ENCODE measurements at regions not wholly inside any gene's neighbourhood (a gene's known extent, or its start where the extent isn't known, plus 50 kb on each side); places are given as distances from the start of the nearest gene placed in this dataset.
A peak's percentile ranks its signal among the peaks of the same experiment; 100 is the strongest.

- 92% methylated on average over 18 of the region's 18 CpGs; no CpG with 5 or more reads in 1 of the 2 experiments for WGBS, 2 experiments (ENCODE audit: extremely low coverage in 2 of 2, insufficient read length in 1 of 2)
- dilution Hi-C loops (cut with HindIII; ENCODE audit: low sequenced_read_pairs, unreplicated experiment), result no loop called here
- no TSS peak for BruUV-seq (replicated peaks)
Observed at GRCh38 chr22:25367756-25368155, 148.3 kb downstream of the CRYBB2 start.

More at GRCh38 chr22:25367756-25368155, 148.3 kb downstream of the CRYBB2 start:
- no peak overlapping the region for H3K27ac ChIP-seq (ENCODE audit: insufficient read depth, low read length)
- ATAC-seq (ENCODE audit: low read depth) (no peak), DNase-seq (no peak)
- peaks cover 11% of the 10 kb centered on the region; the same call in 1 of the 2 replicates for H3K9me1 ChIP-seq (ENCODE audit: insufficient read depth, low read length)
- H2AFZ ChIP-seq (replicated peaks; ENCODE audit: low read length, poor library complexity), result peak overlapping the region; percentile 44
- H3K9me3 ChIP-seq (ENCODE audit: control insufficient read depth, insufficient read depth, low read length), result no peaks in the 10 kb centered on the region
- peak overlapping the region; percentile 52 for H2AK9ac ChIP-seq (replicated peaks; ENCODE audit: low read depth, low read length, poor library complexity)
- no peak overlapping the region for H2BK15ac ChIP-seq (ENCODE audit: low read depth, low read length)
- H2BK20ac ChIP-seq (ENCODE audit: low read depth, low read length), result no peak overlapping the region
- in situ Hi-C loops (cut with MboI; ENCODE audit: low sequenced_read_pairs) (no loop called here), intact Hi-C loops (cut with micrococcal nuclease) (loop anchor here (2.0 kb wide), 1 partner anchor 35 kb away; no protein-coding TSS in a partner anchor)
- TF ChIP-seq CTCF (conservative IDR thresholded peaks at IDR 0.05; ENCODE audit: low read depth, low read length), result no peak
- TF ChIP-seq USF2 (IDR thresholded peaks at IDR 0.05; ENCODE audit: low read depth, low read length), result no peak
- TF ChIP-seq MXI1 (IDR thresholded peaks at IDR 0.05; ENCODE audit: borderline replicate concordance, low read depth, low read length), result no peak
- no peak for TF ChIP-seq ELK1 (IDR thresholded peaks at IDR 0.05; ENCODE audit: borderline replicate concordance, low read depth, low read length)
- TF ChIP-seq NFE2L2 (IDR thresholded peaks at IDR 0.05; ENCODE audit: low read depth, low read length), result no peak
- no peak for TF ChIP-seq BHLHE40 (IDR thresholded peaks at IDR 0.05; ENCODE audit: low read depth, low read length)
- no peak for TF ChIP-seq RCOR1 (IDR thresholded peaks at IDR 0.05; ENCODE audit: insufficient replicate concordance, low read length)
- TF ChIP-seq MAZ (IDR thresholded peaks at IDR 0.05; ENCODE audit: borderline replicate concordance, low read depth, low read length), result no peak
- TF ChIP-seq POLR2A (IDR thresholded peaks at IDR 0.05; ENCODE audit: low read depth, low read length), result no peak
- no peak for TF ChIP-seq FOS (IDR thresholded peaks at IDR 0.05; ENCODE audit: low read depth, low read length)
- TF ChIP-seq SMC3 (IDR thresholded peaks at IDR 0.05; ENCODE audit: low read depth, low read length), result no peak
- no peak for TF ChIP-seq RAD21 (IDR thresholded peaks at IDR 0.05; ENCODE audit: low read length)
- no peak overlapping the region for H3K18ac ChIP-seq (ENCODE audit: low read depth, low read length)
- no peak overlapping the region for H2BK5ac ChIP-seq (ENCODE audit: low read depth, low read length, poor library complexity, severe bottlenecking)
- H3K36me3 ChIP-seq (ENCODE audit: control insufficient read depth, insufficient read depth, low read length), result peaks cover 7% of the 10 kb centered on the region; the same call in 1 of the 2 replicates
- H3K79me1 ChIP-seq (ENCODE audit: low read depth in 1 of 2, low read length in 2 of 2), result peaks cover 11 to 47% of the 10 kb centered on the region in 2 experiments
- POLR2A ChIA-PET (ENCODE audit: unreplicated experiment), result interaction anchor here (0.6 kb wide), 1 partner anchor 30 kb away, joined by 4 read pairs; no protein-coding TSS in a partner anchor
- no peak overlapping the region for H3K23ac ChIP-seq (ENCODE audit: low read depth, low read length)
- CTCF ChIA-PET, result no interaction called here
- no peak overlapping the region for H3K9ac ChIP-seq (ENCODE audit: low read depth, low read length)
- H4K91ac ChIP-seq (ENCODE audit: insufficient read depth, low read depth, low read length), result no peak overlapping the region
- H4K5ac ChIP-seq (ENCODE audit: low read depth, low read length), result no peak overlapping the region
- H3K4me2 ChIP-seq (ENCODE audit: low read depth, low read length), result no peak overlapping the region
- H3K4me1 ChIP-seq (ENCODE audit: control insufficient read depth, insufficient read depth, low read length), result peaks cover 13% of the 10 kb centered on the region; the same call in 1 of the 2 replicates
- no peak overlapping the region for H3K56ac ChIP-seq (ENCODE audit: extremely low read depth, insufficient read depth, low read length)
- no peak overlapping the region for H3K4ac ChIP-seq (ENCODE audit: low read depth, low read length)
- no peak overlapping the region for H3K4me3 ChIP-seq (ENCODE audit: insufficient read depth, low read depth, low read length)
- no peak overlapping the region for H2BK120ac ChIP-seq (ENCODE audit: low read depth, low read length)
- 0 out of 2 replicates have a peak overlapping the region, but pooled peaks have one; percentile 3 for H2AK5ac ChIP-seq (ENCODE audit: low read depth, low read length)
- H4K20me1 ChIP-seq (ENCODE audit: insufficient read depth, low read length), result peaks cover 44% of the 10 kb centered on the region
- H3K14ac ChIP-seq (replicated peaks; ENCODE audit: low read depth, low read length), result no peak overlapping the region
- H3K27me3 ChIP-seq (ENCODE audit: control insufficient read depth, insufficient read depth, low read length), result no peaks in the 10 kb centered on the region
- H4K8ac ChIP-seq (ENCODE audit: low read depth in 2 of 2, low read length in 2 of 2), result no peak overlapping the region

Data from IMR-90 (cell line).